ENCODE measurements at regions not wholly inside any gene's neighbourhood (a gene's known extent, or its start where the extent isn't known, plus 50 kb on each side); places are given as distances from the start of the nearest gene placed in this dataset.

DNA sequence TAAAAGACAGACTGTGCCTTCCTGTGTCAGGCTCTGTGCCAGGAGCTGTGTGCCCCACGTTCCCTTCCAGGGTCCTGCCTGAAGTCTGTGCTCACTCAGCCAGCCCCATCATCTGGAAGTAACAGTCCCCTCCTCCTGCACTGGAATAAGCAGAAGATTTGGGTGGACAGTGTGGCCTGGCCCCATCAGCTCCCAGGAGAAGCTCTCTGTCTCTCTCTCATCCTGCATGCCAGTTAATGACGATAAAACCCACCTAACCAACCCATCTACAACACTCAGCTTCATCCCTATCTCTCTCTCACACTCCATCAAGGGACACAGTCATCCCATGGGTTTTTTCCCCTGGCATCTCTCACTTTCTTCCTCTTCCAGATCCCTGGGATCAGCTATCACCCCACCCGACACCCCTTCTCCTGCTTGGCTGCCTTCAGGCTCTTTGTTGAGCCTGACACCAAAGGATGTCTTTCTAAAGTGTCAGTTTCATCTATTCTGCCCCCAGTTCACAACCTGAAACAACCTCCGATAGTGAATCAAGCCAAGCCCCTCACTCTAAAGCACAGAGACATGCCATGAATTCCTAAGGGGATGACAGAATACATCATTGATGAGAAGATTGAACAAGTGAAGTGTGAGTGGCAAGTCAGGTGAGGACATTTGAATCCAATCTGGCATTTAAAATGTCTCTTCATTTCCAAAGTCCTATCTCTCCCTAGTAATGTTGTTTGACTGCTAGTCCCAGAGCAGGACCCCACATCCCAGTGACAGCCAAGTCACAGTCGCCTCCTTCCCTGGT lies 91.4 kb upstream of the TOP3B start:
- H3K4me1 ChIP-seq: no peaks in the 10 kb centered on the region
- H3K27me3 ChIP-seq: peaks cover 5% of the 10 kb centered on the region
- intact Hi-C loops (cut with DNase I; ENCODE audit: low total_unique reads) (no loop called here), in situ Hi-C loops (cut with MboI; ENCODE audit: low pct_ligation_motif_present in 1 of 4, low pct_unique_long_range_greater_than_20kb in 1 of 4, low sequenced_read_pairs in 3 of 4) (no loop called here)
- no peak overlapping the region for H3K4me3 ChIP-seq
- H3K9me3 ChIP-seq: no peaks in the 10 kb centered on the region
- 75 to 100% methylated on average over 2 to 5 of the region's 5 CpGs for WGBS, 2 donors (ENCODE audit: low coverage in 1 of 2)
- H3K36me3 ChIP-seq: no peaks in the 10 kb centered on the region
- no peak for DNase-seq
- no peak for TF ChIP-seq EP300 (IDR thresholded peaks at IDR 0.05; ENCODE audit: low read depth)
- TF ChIP-seq, protein P1, sequence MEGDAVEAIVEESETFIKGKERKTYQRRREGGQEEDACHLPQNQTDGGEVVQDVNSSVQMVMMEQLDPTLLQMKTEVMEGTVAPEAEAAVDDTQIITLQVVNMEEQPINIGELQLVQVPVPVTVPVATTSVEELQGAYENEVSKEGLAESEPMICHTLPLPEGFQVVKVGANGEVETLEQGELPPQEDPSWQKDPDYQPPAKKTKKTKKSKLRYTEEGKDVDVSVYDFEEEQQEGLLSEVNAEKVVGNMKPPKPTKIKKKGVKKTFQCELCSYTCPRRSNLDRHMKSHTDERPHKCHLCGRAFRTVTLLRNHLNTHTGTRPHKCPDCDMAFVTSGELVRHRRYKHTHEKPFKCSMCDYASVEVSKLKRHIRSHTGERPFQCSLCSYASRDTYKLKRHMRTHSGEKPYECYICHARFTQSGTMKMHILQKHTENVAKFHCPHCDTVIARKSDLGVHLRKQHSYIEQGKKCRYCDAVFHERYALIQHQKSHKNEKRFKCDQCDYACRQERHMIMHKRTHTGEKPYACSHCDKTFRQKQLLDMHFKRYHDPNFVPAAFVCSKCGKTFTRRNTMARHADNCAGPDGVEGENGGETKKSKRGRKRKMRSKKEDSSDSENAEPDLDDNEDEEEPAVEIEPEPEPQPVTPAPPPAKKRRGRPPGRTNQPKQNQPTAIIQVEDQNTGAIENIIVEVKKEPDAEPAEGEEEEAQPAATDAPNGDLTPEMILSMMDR (IDR thresholded peaks at IDR 0.05): no peak
- TF ChIP-seq POLR2A (IDR thresholded peaks at IDR 0.05): no peak
- TF ChIP-seq POLR2AphosphoS5 (IDR thresholded peaks at IDR 0.05): no peak
- H3K27ac ChIP-seq: no peak overlapping the region

DNA sequence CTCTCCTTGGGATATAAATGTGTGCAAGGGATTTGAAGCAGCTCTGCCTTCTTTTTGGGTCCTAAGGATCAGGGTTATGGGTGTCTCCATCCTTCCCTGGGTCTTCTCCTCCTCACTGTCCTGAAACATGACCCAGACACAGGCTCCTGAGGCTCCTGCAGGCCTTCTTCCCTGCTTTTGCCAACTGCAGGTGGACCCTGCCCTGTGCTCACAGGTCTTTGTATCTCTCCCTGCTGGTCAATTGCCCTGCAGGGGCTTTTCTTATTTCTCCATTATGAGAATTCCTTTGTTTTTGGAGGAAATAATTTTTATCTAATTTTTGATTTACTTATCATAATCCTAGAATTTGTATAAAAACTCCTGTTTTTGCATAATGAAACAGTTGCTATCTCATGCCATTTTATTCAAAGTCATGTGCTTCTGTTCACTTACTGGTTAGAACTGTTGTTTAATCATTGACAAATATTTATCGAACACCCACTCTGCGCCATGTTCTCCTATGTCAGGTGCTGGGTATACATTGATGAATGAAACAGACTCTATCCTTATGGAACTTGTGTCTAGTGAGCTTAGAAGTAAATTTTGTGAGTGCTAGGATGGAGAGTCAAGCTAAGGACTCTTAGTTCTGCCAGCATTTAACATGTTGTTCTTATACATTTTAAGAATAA lies 89.7 kb upstream of the TOP3B start:
- Histone ChIP-seq H3K36me3 (no peaks in the 10 kb centered on the region), H3K4me3 (no peak overlapping the region), H3K27ac (no peak overlapping the region), H3K4me1 (no peaks in the 10 kb centered on the region), H3K9me3 (no peaks in the 10 kb centered on the region), H3K27me3 (peaks cover 5% of the 10 kb centered on the region)
- intact Hi-C loops (cut with DNase I; ENCODE audit: low total_unique reads): no loop called here
- in situ Hi-C loops (cut with MboI; ENCODE audit: low pct_ligation_motif_present in 1 of 4, low pct_unique_long_range_greater_than_20kb in 1 of 4, low sequenced_read_pairs in 3 of 4): no loop called here
- DNase-seq: no peak
- TF ChIP-seq, protein P1 (IDR thresholded peaks at IDR 0.05): no peak
- TF ChIP-seq POLR2A (IDR thresholded peaks at IDR 0.05) (no peak), EP300 (IDR thresholded peaks at IDR 0.05; ENCODE audit: low read depth) (no peak), POLR2AphosphoS5 (IDR thresholded peaks at IDR 0.05) (no peak)
- 90 to 93% methylated on average over 2 of the region's 2 CpGs for whole genome bisulfite sequencing, 2 donors (ENCODE audit: low coverage in 1 of 2)

DNA sequence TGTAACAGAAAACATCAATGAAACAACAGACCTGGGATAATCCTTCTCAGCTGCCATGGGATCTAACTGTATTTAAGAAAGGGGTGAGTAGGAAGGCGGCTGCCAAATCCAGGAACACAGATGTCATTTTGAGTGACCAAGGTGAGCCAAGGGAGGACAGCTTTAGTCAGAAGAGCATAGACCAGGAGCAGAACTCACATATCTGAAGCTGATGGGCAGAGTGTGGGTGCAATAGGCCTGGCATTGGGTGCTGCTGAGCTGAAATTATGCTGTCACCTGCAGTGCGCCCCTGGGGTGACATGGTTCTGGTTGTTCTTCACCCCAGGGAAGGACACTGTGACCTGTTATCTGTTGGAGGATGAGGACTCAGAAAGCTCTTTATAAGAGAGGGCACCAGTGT lies 88.9 kb upstream of the TOP3B start:
- WGBS, 2 donors (ENCODE audit: low coverage in 1 of 2): 91% methylated on average over 1 to 2 of the region's 2 CpGs
- H3K4me3 ChIP-seq: no peak overlapping the region
- TF ChIP-seq, protein P1 (IDR thresholded peaks at IDR 0.05): no peak
- TF ChIP-seq EP300 (IDR thresholded peaks at IDR 0.05; ENCODE audit: low read depth): no peak
- no peak for TF ChIP-seq POLR2AphosphoS5 (IDR thresholded peaks at IDR 0.05)
- no peak for TF ChIP-seq POLR2A (IDR thresholded peaks at IDR 0.05)
- DNase-seq: no peak
- H3K9me3 ChIP-seq: no peaks in the 10 kb centered on the region
- H3K4me1 ChIP-seq: no peaks in the 10 kb centered on the region
- in situ Hi-C loops (cut with MboI; ENCODE audit: low pct_ligation_motif_present in 1 of 4, low pct_unique_long_range_greater_than_20kb in 1 of 4, low sequenced_read_pairs in 3 of 4) (no loop called here), intact Hi-C loops (cut with DNase I; ENCODE audit: low total_unique reads) (no loop called here)
- H3K27ac ChIP-seq: no peak overlapping the region
- H3K27me3 ChIP-seq: peaks cover 5% of the 10 kb centered on the region
- H3K36me3 ChIP-seq: no peaks in the 10 kb centered on the region

GRCh38 chr22:22070371-22070824 lies 87.8 kb upstream of the TOP3B start:
- WGBS, 2 donors (ENCODE audit: low coverage in 1 of 2): 58% methylated on average over 2 of the region's 2 CpGs; no CpG with 5 or more reads in 1 of the 2 donors
- DNase-seq: no peak
- in situ Hi-C loops (cut with MboI; ENCODE audit: low pct_ligation_motif_present in 1 of 4, low pct_unique_long_range_greater_than_20kb in 1 of 4, low sequenced_read_pairs in 3 of 4) (no loop called here), intact Hi-C loops (cut with DNase I; ENCODE audit: low total_unique reads) (no loop called here)
- Histone ChIP-seq H3K4me3 (no peak overlapping the region), H3K27me3 (peaks cover 5% of the 10 kb centered on the region), H3K36me3 (no peaks in the 10 kb centered on the region), H3K27ac (no peak overlapping the region), H3K9me3 (no peaks in the 10 kb centered on the region), H3K4me1 (no peaks in the 10 kb centered on the region)
- TF ChIP-seq EP300 (IDR thresholded peaks at IDR 0.05; ENCODE audit: low read depth): no peak
- TF ChIP-seq, protein P1 (IDR thresholded peaks at IDR 0.05): no peak
- no peak for TF ChIP-seq POLR2A (IDR thresholded peaks at IDR 0.05)
- no peak for TF ChIP-seq POLR2AphosphoS5 (IDR thresholded peaks at IDR 0.05)
